Stimulated activated CD8-positive, alpha-beta memory T cell treated with anti-CD3 and anti-CD28 coated beads, Interleukin-4, amount 100 ng/mL, for 48 hours (primary cell): ENCODE measurements at regions not wholly inside any gene's neighbourhood (a gene's known extent, or its start where the extent isn't known, plus 50 kb on each side); places are given as distances from the start of the nearest gene placed in this dataset.
"Not testable (repeated sequence)": the region's sequence is repeated elsewhere in the genome, so short reads cannot be mapped to it uniquely, and the experiment has no call there.

Experiments used
- DNase-seq: peaks from one replicate; pipeline ENCODE4 v3.0.0-alpha.2; 2020

DNA sequence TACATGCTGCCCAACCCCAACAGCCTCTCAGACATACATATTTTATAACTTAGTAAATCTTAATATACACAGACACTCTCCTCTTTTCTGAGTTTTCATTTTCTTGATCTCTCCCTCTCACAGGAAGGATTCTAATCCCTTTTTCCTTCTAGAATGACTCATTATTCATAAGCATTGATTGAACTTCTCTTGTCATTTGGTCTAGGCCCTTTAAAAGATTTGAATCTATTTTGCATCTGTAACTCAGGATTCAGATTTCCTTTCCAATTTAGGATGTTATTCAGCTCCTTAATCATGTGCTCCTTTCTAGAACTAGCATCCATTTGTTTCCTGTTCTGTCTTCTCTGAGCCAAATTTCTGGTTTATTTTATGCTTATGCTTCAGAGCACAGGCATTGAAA, 624.5 kb upstream of the SGO1 start:
- DNase-seq: no peak

DNA sequence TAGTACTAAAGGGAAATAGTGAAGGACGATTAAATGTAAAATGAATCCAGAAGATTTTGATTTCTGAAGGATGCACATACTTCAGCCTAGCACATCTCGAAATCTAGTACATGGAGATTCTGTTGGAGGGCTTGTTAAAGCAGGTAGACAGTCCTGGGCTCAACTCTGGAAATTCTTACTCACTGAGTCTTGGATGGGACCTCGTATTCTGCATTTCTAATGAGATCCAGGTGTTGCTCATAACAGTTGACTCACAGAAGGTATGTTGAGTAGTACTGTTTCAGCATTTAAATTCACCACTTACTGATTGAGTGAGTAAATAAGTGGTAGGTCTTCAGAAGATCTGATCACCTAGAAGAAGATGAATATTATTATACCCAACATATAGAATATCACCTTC, 623.4 kb upstream of the SGO1 start:
- DNase-seq: no peak

DNA sequence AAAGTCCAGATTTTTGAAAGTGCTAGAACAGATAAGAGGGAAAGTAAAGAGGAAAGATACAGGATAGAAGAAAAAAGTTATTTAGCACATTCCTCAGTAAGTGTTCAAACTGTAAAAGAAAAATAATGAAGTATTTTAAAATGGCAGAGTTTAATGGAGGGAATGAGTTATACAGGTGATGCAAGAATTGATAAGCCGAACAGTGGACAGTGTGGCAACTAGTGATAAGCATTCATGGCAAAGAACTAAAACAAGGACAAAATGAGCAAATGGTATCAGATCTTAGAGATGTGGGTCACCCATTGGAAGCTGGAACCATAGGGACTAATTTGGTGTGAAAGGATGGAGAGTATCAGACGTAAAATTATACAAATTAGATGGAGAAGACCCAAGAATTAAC, 622.9 kb upstream of the SGO1 start:
- no peak for DNase-seq

DNA sequence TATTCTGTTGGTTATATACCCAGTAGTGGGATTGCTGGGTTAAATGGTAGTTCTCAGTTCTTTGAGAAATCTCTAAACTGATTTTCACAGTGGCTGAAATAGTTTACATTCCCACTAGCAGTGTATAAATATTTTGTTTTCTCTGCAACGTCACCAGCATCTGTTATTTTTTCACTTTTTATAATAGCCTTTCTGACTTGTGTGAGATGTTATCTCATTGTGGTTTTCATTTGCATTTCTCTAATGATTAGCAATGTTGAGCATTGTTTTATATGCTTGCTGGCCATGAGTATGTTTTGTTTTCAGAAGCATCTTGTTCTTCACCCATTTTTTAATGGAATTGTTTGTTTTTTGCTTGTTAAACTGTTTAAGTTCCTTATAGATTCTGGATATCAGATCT, 612.7 kb upstream of the SGO1 start:
- DNase-seq: no peak

DNA sequence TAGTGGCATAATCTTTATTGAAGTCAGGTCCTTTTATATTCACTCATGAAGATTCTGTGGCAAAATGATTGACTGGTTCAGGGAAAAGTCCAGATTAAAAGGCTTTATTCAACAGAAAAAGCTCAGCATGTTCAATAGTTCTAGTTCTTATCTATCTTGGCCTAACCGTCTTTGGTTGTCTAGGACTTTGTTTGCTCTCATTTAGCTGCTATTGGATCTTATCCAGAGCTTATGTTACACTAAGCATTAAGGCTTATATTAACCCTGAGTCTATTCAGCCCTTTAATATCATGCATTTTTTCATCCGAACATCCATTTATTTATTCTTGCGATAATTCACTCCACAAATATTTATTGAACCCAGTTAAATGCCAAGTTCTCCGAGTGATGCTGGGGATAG, 601.0 kb upstream of the SGO1 start:
- no peak for DNase-seq

DNA sequence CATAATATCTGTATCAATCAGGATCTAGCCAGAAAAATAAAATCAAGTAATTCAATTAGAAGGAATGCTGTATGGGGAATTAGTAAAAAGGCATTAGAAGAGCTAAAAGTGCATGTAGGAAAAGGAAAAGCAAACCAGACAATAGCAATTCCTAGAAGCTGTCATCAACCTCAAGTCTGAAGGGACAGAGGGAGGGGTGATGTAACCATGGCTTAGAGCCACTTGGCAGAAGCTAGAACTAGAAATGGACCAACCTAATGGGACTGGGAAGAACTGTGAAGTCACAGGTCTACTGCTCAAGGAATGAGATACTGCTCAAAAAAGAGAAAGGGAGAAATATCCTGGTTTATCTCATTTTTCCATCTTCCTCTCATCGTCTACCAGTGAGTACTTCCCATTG, 590.7 kb upstream of the SGO1 start:
- no peak for DNase-seq

DNA sequence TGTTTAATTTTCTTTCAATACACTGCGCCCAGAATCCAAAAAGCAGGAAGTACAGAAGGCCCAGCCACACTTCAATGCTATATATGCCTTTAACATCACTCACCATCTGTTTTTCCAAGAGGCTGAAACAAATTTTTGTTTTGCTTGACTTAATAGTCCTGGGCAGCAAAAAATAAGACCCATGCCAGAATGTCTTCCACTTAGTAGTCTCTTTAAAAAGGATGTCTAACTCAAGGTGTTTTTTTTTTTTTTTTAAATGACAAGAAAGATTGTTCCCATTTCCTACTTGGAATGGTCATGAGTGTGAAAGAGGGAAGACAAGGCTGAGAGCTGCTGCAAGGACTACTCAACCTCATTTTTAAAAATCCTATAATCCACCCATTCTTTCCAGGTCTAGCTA, 590.3 kb upstream of the SGO1 start:
- no peak for DNase-seq

DNA sequence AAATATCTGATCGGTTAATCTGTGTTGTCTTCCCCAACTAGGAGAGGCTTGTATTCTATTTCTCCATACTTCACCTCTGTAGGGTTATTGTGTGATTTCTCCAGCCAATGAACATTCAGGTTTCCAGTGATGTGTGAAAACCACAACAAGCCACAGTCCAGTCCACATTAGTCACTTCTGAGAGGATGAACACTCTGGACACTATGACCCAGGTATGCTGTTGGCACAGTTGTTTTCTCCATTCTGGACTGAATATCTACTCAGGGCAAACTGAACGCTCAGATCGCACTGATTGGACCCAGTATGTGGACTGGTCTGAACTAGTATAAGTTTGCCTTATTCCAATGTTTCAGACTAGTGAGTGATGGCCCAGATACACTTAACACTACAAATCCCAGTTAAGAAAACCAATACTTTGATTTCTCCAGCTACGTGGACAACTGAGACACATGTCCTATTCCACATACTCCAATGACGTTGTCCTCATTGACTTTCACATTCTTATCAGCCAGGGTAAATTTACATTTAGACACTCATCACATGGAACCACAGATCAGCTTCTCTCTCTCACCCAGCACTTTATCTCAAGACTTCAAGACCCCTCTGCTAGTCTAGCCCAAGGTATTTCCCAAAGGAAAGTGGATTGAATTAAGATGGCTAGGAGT, 587.4 kb upstream of the SGO1 start:
- DNase-seq: no peak

DNA sequence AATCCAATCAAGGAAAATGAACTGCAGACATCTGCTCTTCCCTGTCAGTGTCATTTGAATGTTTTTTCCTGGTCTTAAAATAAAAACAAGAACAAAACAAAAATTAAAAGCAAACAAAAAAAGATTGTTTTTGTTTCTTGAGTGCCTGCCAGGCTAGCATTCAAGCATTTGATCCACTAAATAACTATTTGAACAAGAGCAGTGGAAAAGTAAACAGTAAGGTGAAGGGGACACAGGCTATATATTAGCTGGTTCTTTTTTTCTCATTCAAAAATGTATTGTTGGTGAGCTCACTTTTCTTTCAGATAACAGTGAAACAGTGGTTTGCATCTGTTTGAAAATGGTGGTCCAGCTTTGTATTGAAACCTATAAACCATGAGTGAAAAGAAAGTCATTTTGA, 586.9 kb upstream of the SGO1 start:
- DNase-seq: no peak

DNA sequence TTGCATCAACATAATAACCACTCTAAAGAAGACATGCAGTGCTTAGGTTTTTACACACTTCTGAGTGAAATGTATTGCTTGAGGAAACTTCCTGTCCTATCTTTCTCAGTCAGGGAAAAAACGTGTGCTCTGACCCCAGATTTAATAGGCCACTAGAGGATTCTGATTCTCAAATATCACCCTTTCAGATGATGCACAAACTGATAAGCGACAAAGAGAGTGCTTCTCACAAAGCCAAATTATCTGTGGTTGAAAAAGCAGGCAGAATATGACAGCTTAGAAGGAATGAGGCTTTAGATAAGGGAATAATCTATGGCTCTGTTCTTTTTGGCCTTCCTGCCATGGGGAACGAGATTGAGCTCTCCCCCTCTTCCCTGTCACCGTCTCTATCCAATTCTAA, 583.4 kb upstream of the SGO1 start:
- no peak for DNase-seq

DNA sequence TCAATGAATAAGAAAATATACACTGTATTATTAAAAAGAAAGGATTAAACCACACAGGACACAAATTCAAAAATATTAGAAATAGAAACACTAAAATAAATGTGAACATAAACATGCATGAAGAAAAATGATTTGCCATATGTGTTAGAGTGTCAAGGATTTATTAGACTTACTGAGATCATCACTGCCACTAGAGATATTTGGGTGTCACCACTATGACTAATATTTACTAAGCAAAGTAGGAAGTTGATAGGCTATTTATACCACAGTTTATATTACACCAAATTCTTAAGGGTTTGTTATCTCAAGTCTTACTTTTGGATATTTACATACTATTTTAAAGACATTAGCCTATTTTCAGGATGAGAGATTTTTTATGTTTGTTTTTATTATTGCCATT, 575.0 kb upstream of the SGO1 start:
- no peak for DNase-seq

DNA sequence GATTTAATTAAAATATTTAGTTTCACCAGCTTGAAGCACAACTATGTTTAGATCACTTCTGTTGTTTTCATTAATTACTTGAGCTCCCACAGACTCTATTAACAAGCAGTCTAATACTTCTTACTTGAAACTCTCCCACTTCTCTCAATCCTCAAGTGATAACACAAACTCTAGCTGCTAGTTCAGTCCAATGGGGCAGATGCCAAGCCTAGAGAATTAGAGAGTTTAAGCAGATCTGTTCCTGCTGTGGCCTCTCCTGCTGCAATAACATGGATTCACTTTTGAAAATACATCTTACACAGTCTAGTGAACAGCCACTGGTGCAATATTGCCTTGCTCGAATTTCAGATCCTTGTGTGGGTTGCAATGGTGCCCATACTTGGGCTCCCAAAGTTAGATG, 566.4 kb upstream of the SGO1 start:
- DNase-seq: no peak

DNA sequence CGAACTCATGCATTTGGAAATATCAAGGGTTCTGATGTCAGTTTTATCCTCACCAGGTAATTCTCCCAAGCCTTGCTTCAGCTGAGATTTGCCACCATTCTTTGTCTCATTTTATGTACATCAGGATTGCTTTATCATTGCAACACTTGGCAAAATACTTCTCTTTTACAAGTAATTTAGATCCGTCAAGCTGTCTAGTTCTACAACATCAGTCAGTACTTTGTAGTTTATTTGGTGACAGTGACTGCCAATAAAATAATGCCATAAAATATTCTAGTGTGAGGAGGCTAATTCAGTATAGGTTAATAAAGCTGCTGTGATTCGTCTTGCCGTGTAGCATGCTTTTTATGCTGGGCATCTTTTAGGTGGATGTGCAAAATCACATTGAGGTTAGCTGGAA, 565.3 kb upstream of the SGO1 start:
- no peak for DNase-seq

DNA sequence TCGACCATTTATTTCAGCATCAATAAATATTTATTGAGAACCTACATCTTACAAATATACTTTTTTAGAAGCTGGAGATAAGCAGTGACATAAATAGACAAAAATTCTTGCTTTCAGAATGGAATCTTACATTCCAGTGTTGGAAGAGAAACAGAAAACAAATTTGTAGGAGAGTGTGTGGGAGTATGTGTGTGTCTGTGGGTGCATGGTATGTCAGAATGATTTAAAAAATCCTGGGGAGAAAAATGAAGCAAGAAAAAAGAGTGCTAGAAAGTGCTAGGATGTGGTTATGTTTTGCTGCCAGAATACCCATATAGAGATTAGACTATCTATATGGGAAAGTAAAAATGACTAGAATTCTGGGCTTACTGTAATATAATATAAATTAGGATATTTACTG, 561.7 kb upstream of the SGO1 start:
- DNase-seq: no peak

DNA sequence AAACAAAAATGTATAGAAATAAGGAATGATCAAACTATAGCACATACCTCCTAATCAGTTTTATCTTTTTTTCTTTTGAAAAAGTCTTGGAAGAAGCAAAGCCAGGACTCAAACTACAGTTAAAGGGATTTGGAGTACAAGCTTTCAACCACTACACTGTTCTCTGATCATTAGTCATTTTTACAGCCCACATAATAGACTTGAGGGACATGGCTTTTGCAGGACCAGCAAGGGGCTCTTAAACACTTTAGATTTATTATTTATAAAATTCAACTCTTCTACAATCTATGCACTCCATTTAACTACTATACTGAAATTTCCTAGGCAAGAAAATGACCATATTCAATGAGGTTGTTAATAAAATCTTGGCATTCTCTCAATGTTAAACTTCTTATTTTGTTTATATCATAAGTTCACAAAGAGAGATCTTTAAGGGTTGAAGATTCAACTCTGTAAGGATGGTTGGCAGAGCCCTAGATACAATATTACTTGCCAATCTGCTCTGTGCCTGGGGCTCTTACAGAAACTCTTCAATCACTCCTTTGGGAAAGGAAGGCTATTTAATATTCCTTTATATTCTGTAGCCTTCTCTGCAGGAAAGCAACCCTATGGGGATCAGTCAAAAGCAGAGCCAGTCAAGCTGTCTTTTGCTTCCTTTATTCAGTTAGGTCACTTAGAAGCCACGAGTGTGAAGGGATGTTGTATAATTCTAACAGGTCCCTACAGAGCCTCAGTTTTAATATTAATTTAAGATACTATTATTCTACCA, 557.7 kb upstream of the SGO1 start:
- no peak for DNase-seq

DNA sequence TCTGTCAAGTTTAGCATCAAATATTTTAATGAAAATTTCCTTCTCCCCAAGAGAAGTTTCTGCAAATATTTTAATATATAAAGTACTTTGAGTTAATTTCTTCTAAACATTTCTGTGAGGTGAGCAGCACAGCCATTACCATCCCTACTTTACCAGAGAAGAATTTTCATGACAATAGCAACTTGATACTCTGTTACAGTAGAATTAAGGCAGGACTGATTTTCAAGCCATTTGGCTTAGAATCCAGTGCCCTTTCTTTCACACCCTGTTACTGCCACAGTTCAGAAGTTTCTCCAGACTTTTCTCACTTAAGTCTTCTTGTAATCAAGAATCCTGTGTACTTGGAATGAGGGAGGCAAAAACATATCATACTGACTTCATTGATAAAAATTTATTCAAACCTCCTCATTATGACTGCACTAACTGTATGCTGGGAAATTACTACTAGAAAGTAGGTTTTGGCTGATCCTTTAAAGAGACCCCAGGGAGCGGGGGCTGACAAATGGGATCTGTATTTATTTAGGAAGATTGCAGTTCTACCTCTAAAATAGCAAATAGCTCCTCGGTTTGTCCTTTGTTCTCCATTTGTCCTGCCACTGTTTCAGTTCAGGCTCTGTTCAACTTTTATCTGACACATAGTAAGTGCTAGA, 557.0 kb upstream of the SGO1 start:
- no peak for DNase-seq

DNA sequence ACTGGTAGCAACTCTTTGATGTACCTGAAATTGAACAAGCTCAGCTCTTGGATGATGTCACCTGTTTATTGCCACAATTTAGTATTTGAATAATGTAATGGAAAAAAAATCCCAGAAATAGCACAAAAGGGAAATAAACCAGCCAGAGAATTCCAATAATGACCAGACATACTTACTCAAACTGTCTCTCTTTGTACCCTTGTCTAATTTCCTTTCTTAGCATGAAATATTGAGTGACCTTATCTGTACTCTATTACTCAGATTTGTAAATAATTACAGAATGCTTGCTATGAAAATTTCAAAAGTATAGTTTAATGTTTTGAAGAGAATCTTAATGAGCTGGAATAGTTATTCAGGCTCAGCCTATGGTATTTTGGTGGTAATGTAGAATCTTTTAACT, 555.4 kb upstream of the SGO1 start:
- DNase-seq: no peak

DNA sequence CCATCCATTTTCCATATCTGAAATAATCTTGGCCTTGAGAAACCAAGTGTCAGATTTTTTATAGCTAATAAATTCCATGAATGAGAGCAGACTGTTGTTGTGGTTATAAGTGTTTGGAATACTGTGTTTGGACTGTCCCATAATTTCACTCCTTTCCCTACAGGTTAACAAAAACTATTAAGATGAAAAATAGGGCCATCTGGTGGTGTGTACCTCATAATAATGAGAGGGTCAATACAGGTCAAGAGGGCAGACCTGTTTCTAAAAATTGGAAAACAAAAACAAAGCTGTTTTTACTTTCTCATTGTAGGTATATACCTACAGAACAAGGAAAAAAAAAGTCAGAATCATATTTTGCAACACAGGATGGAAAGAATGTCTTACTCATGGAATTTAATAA, 553.8 kb upstream of the SGO1 start:
- no peak for DNase-seq

DNA sequence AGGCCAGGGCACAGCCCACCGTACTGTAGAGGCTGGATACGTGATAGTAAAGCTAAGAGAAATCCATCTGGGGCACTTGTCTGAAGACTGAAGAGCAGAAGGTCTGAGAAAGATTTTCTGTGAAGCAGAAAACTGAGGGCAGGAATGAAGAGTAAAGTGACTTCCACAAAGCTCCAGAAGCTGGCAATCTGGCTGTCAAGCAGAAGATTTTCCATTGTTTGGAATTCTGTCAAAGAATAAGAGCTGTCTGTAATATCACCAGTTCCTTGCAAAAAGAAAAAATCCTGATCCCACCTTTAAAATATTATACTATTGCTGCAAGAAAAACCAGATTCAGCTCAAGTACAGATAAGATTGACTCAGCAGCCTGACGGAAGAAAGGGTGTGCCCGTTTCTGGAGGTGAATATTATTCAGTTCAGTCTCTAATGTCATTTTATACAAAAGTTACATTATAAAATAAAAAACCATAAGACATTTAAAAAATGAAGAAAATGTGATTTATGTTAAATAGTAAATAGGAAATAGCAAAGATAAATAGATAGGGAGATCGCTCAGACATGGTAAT, 550.4 kb upstream of the SGO1 start:
- no peak for DNase-seq

DNA sequence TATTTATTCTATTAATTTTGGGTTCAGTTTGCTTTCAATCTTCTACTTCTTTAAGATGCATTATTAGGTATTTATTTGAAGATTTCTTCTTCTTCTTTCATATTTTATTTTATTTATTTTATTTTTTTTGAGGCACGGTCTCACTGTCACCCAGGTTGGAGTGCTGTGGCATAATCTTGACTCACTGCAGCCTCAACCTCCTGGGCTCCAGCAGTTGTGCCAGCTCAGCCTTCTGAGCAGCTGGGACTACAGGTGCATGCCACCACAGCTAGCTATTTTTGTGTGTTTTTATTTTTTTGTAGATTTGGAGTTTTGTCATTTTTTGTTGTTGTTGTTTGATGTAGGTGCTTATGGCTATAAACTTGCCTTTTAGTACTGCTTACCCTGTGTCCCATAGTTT, 543.2 kb upstream of the SGO1 start:
- no peak for DNase-seq

DNA sequence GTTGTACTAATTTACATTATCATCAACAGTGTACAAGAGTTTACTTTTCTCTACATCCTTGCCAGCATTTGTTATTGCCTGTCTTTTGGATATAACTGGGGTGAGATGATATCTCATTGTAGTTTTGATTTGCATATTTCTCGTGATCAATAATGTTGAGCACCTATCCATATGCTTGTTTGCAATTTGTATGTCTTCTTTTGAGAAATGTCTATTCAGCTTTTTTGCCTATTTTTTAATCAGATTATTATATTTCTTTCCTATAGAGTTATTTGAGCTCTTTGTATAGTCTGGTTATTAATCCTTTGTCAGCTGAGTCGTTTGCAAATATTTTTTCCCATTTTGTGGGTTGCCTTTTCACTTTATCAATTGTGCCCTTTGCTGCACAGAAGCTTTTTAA, 540.8 kb upstream of the SGO1 start:
- DNase-seq: no peak

DNA sequence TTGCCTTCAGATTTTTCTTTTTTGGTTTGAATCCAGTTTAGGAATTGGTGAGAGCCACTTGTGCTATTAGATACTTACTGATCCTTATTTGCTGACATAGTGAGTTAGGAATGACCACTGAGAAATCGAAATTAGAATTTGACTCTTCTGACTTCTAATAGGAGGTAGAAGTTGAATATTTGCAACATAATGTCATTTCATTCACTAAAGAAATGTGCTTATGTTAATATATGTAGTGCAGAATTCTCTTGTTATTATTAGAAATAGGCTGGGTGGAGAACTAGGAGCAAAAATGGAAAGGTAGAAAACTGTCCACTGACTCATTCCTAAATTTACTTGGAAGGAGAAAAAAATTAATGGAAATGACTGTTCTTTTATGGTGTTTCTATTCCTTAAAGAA, 538.2 kb upstream of the SGO1 start:
- no peak for DNase-seq

DNA sequence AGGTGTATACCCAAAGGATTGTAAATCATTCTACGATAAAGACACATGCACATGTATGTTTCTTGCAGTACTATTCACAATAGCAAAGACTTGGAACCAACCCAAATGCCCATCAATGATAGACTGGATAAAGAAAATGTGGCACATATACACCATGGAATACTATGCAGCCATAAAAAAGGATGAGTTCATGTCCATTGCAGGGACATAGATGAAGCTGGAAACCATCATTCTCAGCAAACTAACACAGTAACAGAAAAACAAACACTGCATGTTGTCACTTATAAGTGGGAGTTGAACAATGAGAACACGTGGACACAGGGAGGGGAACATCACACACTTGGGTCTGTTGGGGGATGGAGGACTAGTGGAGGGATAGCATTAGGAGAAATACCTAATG, 530.4 kb upstream of the SGO1 start:
- DNase-seq: not testable (repeated sequence)

DNA sequence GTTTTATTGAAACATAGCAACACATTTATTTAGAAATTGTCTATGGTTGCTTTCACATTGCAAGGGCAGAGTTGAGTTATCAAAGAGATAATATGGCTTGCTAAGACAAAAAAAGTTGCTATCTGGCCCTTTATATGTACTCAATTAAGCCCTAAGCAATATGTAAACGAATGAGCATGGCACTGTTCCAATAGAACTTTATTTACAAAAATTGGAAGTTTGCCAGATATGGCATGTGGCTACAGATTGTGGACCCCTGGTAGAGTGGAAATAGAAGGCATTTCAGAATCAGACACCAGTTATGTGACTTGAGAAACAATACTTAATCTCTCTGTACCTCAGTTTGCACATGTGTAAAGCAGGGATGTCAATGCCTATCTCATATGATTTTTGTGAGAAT, 515.6 kb upstream of the SGO1 start:
- no peak for DNase-seq
